Testis (tissue), 2 donors: ENCODE measurements at regions not wholly inside any gene's neighbourhood (a gene's known extent, or its start where the extent isn't known, plus 50 kb on each side); places are given as distances from the start of the nearest gene placed in this dataset.

ENCODE experiments used
- DNase-seq: peaks from one replicate; pipeline ENCODE4 v3.0.0-alpha.2; 2019
- H3K27ac ChIP-seq, 2 donors: fragments of 200-600 bp; sonication (generic); one replicate each; pipeline ENCODE4 v1.5.1; 2019
- H3K27me3 ChIP-seq: fragments of 200-600 bp; sonication (generic); one replicate; pipeline ENCODE4 v1.5.1; 2019
- H3K36me3 ChIP-seq: fragments of 200-600 bp; sonication (generic); one replicate; pipeline ENCODE4 v1.5.1; 2017; ENCODE audit warnings: low read depth; ENCODE audit errors: missing control alignments
- H3K4me1 ChIP-seq: fragments of 200-600 bp; sonication (generic); one replicate; pipeline ENCODE4 v1.5.1; 2019
- H3K4me3 ChIP-seq, 2 donors: fragments of 200-600 bp; sonication (generic); one replicate each; pipeline ENCODE4 v1.5.1; 2017 to 2019
- H3K9me3 ChIP-seq: fragments of 200-600 bp; sonication (generic); one replicate; pipeline ENCODE4 v1.5.1; 2017
- CTCF ChIP-seq, 3 experiments: fragments of 450-650 bp in 2 of 3; fragments of 200-600 bp in 1 of 3; sonication (generic) in 1 of 3; IDR thresholded peaks; one replicate each; pipeline ENCODE4 v1.5.1; 2016 to 2019; ENCODE audit warnings: antibody characterized with exemption in 3 of 3, mild to moderate bottlenecking in 2 of 3, moderate library complexity in 1 of 3
- POLR2A ChIP-seq: fragments of 450-650 bp; IDR thresholded peaks from one replicate; pipeline ENCODE4 v1.6.1; 2017; ENCODE audit warnings: antibody characterized with exemption, mild to moderate bottlenecking, moderate library complexity
- WGBS, 2 donors: methylation state at CpG; one replicate each; pipeline ENCODE4 v1.1.5; 2018; 5-methylcytosine and 5-hydroxymethylcytosine counted together
- intact Hi-C: fragments of 100-400 bp; cut with DNase I; formaldehyde crosslinking; loops from one replicate; pipeline ENCODE4 v1.15.1; 2023; ENCODE audit warnings: low total_unique reads

DNA sequence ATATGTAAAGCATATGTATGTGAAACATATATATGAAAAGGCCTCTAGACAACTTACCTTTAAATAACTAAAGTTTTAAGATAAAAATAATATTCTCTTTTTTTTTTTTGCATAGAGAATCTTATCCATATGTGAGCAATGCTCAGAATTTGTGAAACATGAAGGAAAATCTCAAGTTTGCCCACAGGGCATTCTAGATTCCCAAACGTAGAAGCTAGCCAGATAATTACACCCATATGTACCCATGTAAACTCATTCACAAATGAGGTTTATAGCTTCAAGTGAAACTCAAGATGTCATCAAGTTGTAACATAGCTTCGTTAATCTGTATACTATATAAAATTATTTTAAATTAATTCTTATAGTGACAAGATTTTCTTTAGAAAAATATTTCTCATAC is 537.3 kb upstream of the NR2F2 start:
- Histone ChIP-seq H3K4me1 (no peaks in the 10 kb centered on the region), H3K9me3 (no peaks in the 10 kb centered on the region), H3K27ac (no peak overlapping the region), H3K4me3 (no peak overlapping the region), H3K27me3 (no peaks in the 10 kb centered on the region), H3K36me3 (no peaks in the 10 kb centered on the region)
- no peak for DNase-seq
- intact Hi-C loops: no loop called here
- 86 to 92% methylated on average over 2 of the region's 2 CpGs for WGBS, 2 donors
- TF ChIP-seq CTCF (IDR thresholded peaks at IDR 0.05) (no peak), POLR2A (no peak)

GRCh38 chr15:95795386-95795785 is 535.1 kb upstream of the NR2F2 start:
- DNase-seq: no peak
- Histone ChIP-seq H3K9me3 (no peaks in the 10 kb centered on the region), H3K4me1 (no peaks in the 10 kb centered on the region), H3K27me3 (no peaks in the 10 kb centered on the region), H3K36me3 (no peaks in the 10 kb centered on the region), H3K27ac (no peak overlapping the region), H3K4me3 (no peak overlapping the region)
- 83 to 96% methylated on average over 1 of the region's 1 CpG for WGBS, 2 donors
- intact Hi-C loops: no loop called here
- TF ChIP-seq POLR2A (no peak), CTCF (IDR thresholded peaks at IDR 0.05) (no peak)

DNA sequence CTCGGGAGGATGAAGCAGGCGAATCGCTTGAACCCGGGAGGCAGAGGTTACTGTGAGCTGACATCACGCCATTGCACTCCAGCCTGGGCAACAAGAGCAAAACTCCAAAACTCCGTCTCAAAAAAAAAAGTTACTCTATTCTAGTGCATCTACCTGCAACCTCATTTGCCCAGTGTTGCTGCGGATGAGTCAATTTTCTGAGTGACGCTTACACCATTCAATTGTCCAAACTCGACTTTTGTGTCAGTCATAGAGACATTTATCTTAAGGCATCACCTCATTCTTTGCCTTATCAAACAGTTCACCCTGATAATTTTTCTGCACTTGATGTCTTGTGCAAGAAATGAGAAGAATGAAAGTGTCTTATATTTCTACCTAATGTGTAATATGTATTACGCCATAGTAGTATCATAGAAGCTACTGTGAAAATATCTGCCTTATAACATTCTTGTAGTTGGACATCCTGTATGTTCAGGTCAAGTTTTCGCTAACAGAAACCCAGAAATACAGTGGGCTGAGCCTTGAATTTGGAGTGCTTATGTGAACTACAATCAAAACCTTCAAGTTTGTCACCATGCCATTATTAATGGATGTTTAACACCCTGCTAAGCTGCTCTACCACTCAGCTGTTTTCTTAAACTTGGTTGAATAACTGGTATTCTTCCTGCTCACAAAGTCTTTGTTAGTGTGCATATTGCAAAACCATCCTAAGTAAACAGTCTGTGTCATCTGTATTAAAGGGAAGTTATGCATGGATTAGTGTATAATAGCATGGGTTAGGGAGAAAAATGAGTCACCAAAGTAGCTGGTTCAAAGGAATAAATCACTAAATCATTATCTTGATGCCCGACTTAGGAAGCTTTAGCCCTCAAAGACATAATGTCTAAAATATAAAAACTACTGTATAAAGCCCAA is 531.0 kb upstream of the NR2F2 start:
- Histone ChIP-seq H3K4me1 (no peaks in the 10 kb centered on the region), H3K4me3 (no peak overlapping the region), H3K27me3 (no peaks in the 10 kb centered on the region), H3K27ac (no peak overlapping the region), H3K9me3 (no peaks in the 10 kb centered on the region), H3K36me3 (no peaks in the 10 kb centered on the region)
- 79 to 90% methylated on average over 12 of the region's 12 CpGs for WGBS, 2 donors
- intact Hi-C loops: no loop called here
- no peak for DNase-seq
- TF ChIP-seq CTCF (IDR thresholded peaks at IDR 0.05) (no peak), POLR2A (no peak)

DNA sequence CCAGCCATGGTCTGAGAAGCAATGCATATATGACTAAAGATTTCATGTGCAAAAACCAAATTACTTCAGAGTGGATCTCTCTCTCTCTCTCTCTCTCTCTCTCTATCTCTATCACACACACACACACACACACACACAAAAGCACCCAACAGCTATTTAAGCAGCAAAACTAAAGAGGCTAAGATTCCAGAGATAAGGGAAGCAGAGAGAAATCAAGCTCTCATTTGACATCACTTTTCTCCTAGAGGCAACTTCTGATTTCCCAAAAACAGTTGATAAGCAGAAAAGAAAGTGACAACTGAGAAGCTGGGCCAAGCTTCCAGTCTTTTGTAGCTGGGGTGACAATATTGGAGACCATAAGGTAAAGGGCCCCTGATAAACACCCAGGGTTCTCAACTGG is 526.0 kb upstream of the NR2F2 start:
- H3K4me1 ChIP-seq: no peaks in the 10 kb centered on the region
- TF ChIP-seq CTCF (IDR thresholded peaks at IDR 0.05) (no peak), POLR2A (no peak)
- H3K4me3 ChIP-seq: no peak overlapping the region
- no peaks in the 10 kb centered on the region for H3K36me3 ChIP-seq
- intact Hi-C loops: no loop called here
- no peak for DNase-seq
- H3K9me3 ChIP-seq: no peaks in the 10 kb centered on the region
- no peaks in the 10 kb centered on the region for H3K27me3 ChIP-seq
- no peak overlapping the region for H3K27ac ChIP-seq

DNA sequence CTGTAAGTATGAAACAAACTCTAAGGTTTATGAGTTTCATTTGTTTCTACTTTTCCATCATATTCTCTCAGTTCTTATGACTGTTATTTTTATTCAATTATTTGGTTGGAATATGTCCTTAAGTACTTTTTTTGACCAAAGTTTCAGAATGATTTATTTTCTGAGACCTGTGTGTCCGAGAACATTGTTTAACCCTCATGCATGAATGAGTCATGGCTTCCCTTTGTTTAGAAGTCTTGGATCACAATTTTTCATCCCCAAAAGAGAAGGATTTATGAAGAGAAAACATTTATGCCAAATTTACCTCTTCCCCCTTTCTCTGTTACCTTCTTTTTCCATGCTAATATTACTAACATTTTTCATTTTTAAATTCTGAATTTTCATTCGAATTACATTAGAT is 518.0 kb upstream of the NR2F2 start:
- no peak for DNase-seq
- WGBS, 2 donors: 69 to 78% methylated on average over 2 of the region's 2 CpGs
- H3K4me1 ChIP-seq: no peaks in the 10 kb centered on the region
- no peaks in the 10 kb centered on the region for H3K36me3 ChIP-seq
- H3K27me3 ChIP-seq: no peaks in the 10 kb centered on the region
- H3K4me3 ChIP-seq: no peak overlapping the region
- no peak overlapping the region for H3K27ac ChIP-seq
- H3K9me3 ChIP-seq: no peaks in the 10 kb centered on the region
- no peak for TF ChIP-seq CTCF (IDR thresholded peaks at IDR 0.05)
- TF ChIP-seq POLR2A: no peak
- intact Hi-C loops: no loop called here
